GM23248 (cell line): ENCODE measurements at regions not wholly inside any gene's neighbourhood (a gene's known extent, or its start where the extent isn't known, plus 50 kb on each side); places are given as distances from the start of the nearest gene placed in this dataset.

Source experiments
- DNase-seq: peaks from one replicate; pipeline ENCODE4 v3.0.0-alpha.2; 2015
- H2AFZ ChIP-seq: fragments of 200-600 bp; sonication (generic); 2 replicates; pipeline ENCODE4 v1.6.1; 2016; ENCODE audit warnings: antibody characterized with exemption
- H3F3A ChIP-seq: fragments of 200-600 bp; sonication (generic); 2 replicates; pipeline ENCODE4 v1.6.1; 2016; ENCODE audit warnings: mild to moderate bottlenecking, antibody characterized with exemption, mixed run types; ENCODE audit not compliant: insufficient read depth
- H3K27ac ChIP-seq: fragments of 200-600 bp; sonication (generic); 2 replicates; pipeline ENCODE4 v1.5.1; 2016; ENCODE audit warnings: mild to moderate bottlenecking
- H3K27me3 ChIP-seq: fragments of 200-600 bp; sonication (generic); replicated peaks from 2 replicates; pipeline ENCODE4 v1.6.1; 2016; ENCODE audit warnings: mild to moderate bottlenecking; ENCODE audit not compliant: insufficient read depth
- H3K36me3 ChIP-seq: fragments of 200-600 bp; sonication (generic); 2 replicates; pipeline ENCODE4 v1.6.1; 2016; ENCODE audit warnings: low read depth, mild to moderate bottlenecking
- H3K4me1 ChIP-seq: fragments of 200-600 bp; sonication (generic); 2 replicates; pipeline ENCODE4 v1.6.1; 2016; ENCODE audit warnings: mild to moderate bottlenecking; ENCODE audit not compliant: insufficient read depth
- H3K4me2 ChIP-seq: fragments of 200-600 bp; sonication (generic); one replicate; pipeline ENCODE4 v1.6.1; 2016; ENCODE audit warnings: mild to moderate bottlenecking; ENCODE audit not compliant: unreplicated experiment
- H3K4me3 ChIP-seq: fragments of 200-600 bp; sonication (generic); 2 replicates; pipeline ENCODE4 v1.5.1; 2016; ENCODE audit warnings: mild to moderate bottlenecking
- H3K79me2 ChIP-seq: fragments of 200-600 bp; sonication (generic); 2 replicates; pipeline ENCODE4 v1.6.1; 2016; ENCODE audit warnings: mild to moderate bottlenecking; ENCODE audit not compliant: insufficient read depth
- H3K9ac ChIP-seq: fragments of 200-600 bp; sonication (generic); 2 replicates; pipeline ENCODE4 v1.6.1; 2016; ENCODE audit warnings: mild to moderate bottlenecking
- H3K9me2 ChIP-seq: fragments of 200-600 bp; sonication (generic); 2 replicates; pipeline ENCODE4 v1.6.1; 2016; ENCODE audit warnings: mixed run types, mild to moderate bottlenecking, moderate library complexity; ENCODE audit not compliant: insufficient read depth
- H3K9me3 ChIP-seq: fragments of 200-600 bp; sonication (generic); one replicate; pipeline ENCODE4 v1.6.1; 2017; ENCODE audit warnings: low read depth
- H4K20me1 ChIP-seq: fragments of 200-600 bp; sonication (generic); 2 replicates; pipeline ENCODE4 v1.6.0; 2016; ENCODE audit not compliant: insufficient read depth
- EZH2 ChIP-seq: fragments of 200-600 bp; sonication (generic); IDR thresholded peaks from 2 replicates; pipeline ENCODE4 v1.6.1; 2018; ENCODE audit warnings: antibody characterized with exemption, mild to moderate bottlenecking; ENCODE audit not compliant: insufficient read depth, poor library complexity, severe bottlenecking
- EZH2phosphoT487 ChIP-seq: fragments of 200-600 bp; sonication (generic); IDR thresholded peaks from 2 replicates; pipeline ENCODE4 v1.6.1; 2018; ENCODE audit warnings: antibody characterized with exemption, moderate library complexity, mild to moderate bottlenecking, low read depth; ENCODE audit not compliant: insufficient read depth
- WGBS, 2 experiments: methylation state at CpG; one replicate each; pipeline ENCODE4 v1.1.6; 2015 to 2017; ENCODE audit warnings: low lambda C conversion rate in 2 of 2, low coverage in 1 of 2; ENCODE audit errors: missing lambda C conversion rate in 2 of 2; 5-methylcytosine and 5-hydroxymethylcytosine counted together
- in situ Hi-C: fragments of 300-500 bp; cut with MboI; formaldehyde crosslinking; loops from 2 replicates; pipeline ENCODE4 v1.15.0; 2020

GRCh38 chrX:7789200-7789599 is 53.8 kb upstream of the VCX start:
- in situ Hi-C loops, result no loop called here
- no peak overlapping the region for H3K9ac ChIP-seq
- no peak for TF ChIP-seq EZH2
- TF ChIP-seq EZH2phosphoT487, result no peak

DNA sequence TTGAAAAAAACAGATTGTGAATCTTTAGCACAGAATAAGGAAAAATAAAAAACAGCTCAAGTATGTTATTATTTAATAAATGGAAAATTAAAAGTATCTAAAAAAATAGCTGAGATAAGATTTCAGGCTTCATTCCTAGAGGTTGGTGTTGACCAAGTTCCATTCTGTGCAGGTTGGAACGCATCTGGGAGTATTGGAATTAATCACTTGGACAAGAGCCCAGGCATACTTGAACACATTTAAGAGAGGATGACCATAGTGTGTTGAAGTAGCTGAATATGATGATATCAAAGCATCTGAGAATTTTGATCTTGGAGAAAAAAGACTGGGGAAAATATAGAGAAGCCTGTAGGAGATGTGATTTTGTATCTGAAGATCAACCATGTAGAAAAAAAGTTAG is 54.6 kb upstream of the VCX start:
- no peak for DNase-seq
- WGBS, 2 experiments, result 13 to 20% methylated on average over 1 of the region's 1 CpG
- in situ Hi-C loops, result no loop called here

More at GRCh38 chrX:7789200-7789599, 53.8 kb upstream of the VCX start:
- 10 to 25% methylated on average over 1 to 2 of the region's 2 CpGs for WGBS, 2 experiments
- Histone ChIP-seq H2AFZ (no peak overlapping the region), H3K4me3 (no peak overlapping the region), H3K4me1 (no peaks in the 10 kb centered on the region), H4K20me1 (no peaks in the 10 kb centered on the region), H3K36me3 (no peaks in the 10 kb centered on the region), H3K27ac (no peak overlapping the region), H3K9me2 (no peaks in the 10 kb centered on the region), H3K27me3 (no peaks in the 10 kb centered on the region), H3K79me2 (no peaks in the 10 kb centered on the region), H3K9me3 (no peaks in the 10 kb centered on the region), H3K4me2 (no peak overlapping the region), H3F3A (no peaks in the 10 kb centered on the region)
- DNase-seq, result no peak

GRCh38 chrX:7787714-7788113 is 55.3 kb upstream of the VCX start:
- Histone ChIP-seq H3K4me1 (no peaks in the 10 kb centered on the region), H3K4me3 (no peak overlapping the region), H3F3A (no peaks in the 10 kb centered on the region), H3K27ac (no peak overlapping the region), H3K9me2 (no peaks in the 10 kb centered on the region), H3K27me3 (no peaks in the 10 kb centered on the region), H3K4me2 (no peak overlapping the region), H3K9ac (no peak overlapping the region), H3K36me3 (no peaks in the 10 kb centered on the region), H2AFZ (no peak overlapping the region), H3K79me2 (no peaks in the 10 kb centered on the region), H3K9me3 (no peaks in the 10 kb centered on the region), H4K20me1 (no peaks in the 10 kb centered on the region)
- in situ Hi-C loops, result no loop called here
- WGBS, 2 experiments, result 18 to 25% methylated on average over 3 to 4 of the region's 4 CpGs
- TF ChIP-seq EZH2phosphoT487 (no peak), EZH2 (no peak)
- no peak for DNase-seq

More for the DNA sequence above, 54.6 kb upstream of the VCX start:
- H3K79me2 ChIP-seq, result no peaks in the 10 kb centered on the region
- no peaks in the 10 kb centered on the region for H4K20me1 ChIP-seq
- H2AFZ ChIP-seq, result no peak overlapping the region
- no peaks in the 10 kb centered on the region for H3K27me3 ChIP-seq
- no peak for TF ChIP-seq EZH2
- H3F3A ChIP-seq, result no peaks in the 10 kb centered on the region
- H3K9me3 ChIP-seq, result no peaks in the 10 kb centered on the region
- H3K4me2 ChIP-seq, result no peak overlapping the region
- no peaks in the 10 kb centered on the region for H3K9me2 ChIP-seq
- H3K27ac ChIP-seq, result no peak overlapping the region
- no peak overlapping the region for H3K4me3 ChIP-seq
- no peak overlapping the region for H3K9ac ChIP-seq
- H3K4me1 ChIP-seq, result no peaks in the 10 kb centered on the region
- H3K36me3 ChIP-seq, result no peaks in the 10 kb centered on the region

DNA sequence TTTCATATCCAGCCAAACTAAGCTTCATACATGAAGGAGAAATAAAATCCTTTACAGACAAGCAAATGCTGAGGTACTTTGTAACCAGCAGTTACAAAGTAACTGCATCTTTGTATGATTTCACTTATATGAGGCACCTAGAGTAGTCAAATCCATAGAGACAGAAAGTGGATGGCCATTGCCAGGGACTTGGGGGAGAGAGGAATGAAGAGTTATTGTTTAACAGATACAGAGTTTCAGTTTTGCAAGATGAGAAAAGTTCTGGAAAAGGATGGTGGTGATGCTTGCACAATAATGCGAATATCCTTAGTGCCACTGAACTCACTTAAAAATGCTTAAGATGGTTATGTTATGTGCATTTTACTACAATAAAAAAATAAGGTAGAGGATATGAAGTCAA is 58.4 kb upstream of the VCX start:
- no peak for TF ChIP-seq EZH2
- no peak for TF ChIP-seq EZH2phosphoT487

GRCh38 chrX:7779644-7780043 is 63.3 kb upstream of the VCX start:
- no peak overlapping the region for H3K9ac ChIP-seq

More for the DNA sequence above, 58.4 kb upstream of the VCX start:
- Histone ChIP-seq H3K27me3 (no peaks in the 10 kb centered on the region), H3K27ac (no peak overlapping the region), H2AFZ (no peak overlapping the region), H3K9me2 (no peaks in the 10 kb centered on the region), H3K9ac (no peak overlapping the region), H3K9me3 (no peaks in the 10 kb centered on the region), H3K4me3 (no peak overlapping the region), H3K79me2 (no peaks in the 10 kb centered on the region), H3F3A (no peaks in the 10 kb centered on the region), H3K4me1 (no peaks in the 10 kb centered on the region), H3K36me3 (no peaks in the 10 kb centered on the region), H3K4me2 (no peak overlapping the region), H4K20me1 (no peaks in the 10 kb centered on the region)
- WGBS, 2 experiments, result 27 to 58% methylated on average over 1 of the region's 1 CpG
- in situ Hi-C loops, result no loop called here
- no peak for DNase-seq

More at GRCh38 chrX:7779644-7780043, 63.3 kb upstream of the VCX start:
- no peaks in the 10 kb centered on the region for H3K9me2 ChIP-seq
- no peaks in the 10 kb centered on the region for H4K20me1 ChIP-seq
- H3K9me3 ChIP-seq, result no peaks in the 10 kb centered on the region
- WGBS, 2 experiments, result 3 to 5% methylated on average over 2 of the region's 2 CpGs
- no peak overlapping the region for H3K4me2 ChIP-seq
- H3K4me3 ChIP-seq, result no peak overlapping the region
- no peaks in the 10 kb centered on the region for H3K36me3 ChIP-seq
- H2AFZ ChIP-seq, result no peak overlapping the region
- TF ChIP-seq EZH2phosphoT487, result no peak
- TF ChIP-seq EZH2, result no peak
- no peak overlapping the region for H3K27ac ChIP-seq
- no peaks in the 10 kb centered on the region for H3K27me3 ChIP-seq
- H3K4me1 ChIP-seq, result no peaks in the 10 kb centered on the region
- in situ Hi-C loops, result no loop called here
- H3F3A ChIP-seq, result no peaks in the 10 kb centered on the region
- DNase-seq, result no peak
- H3K79me2 ChIP-seq, result no peaks in the 10 kb centered on the region
